ENCODE measurements at regions not wholly inside any gene's neighbourhood (a gene's known extent, or its start where the extent isn't known, plus 50 kb on each side); places are given as distances from the start of the nearest gene placed in this dataset.
"Not testable (repeated sequence)": the region's sequence is repeated elsewhere in the genome, so short reads cannot be mapped to it uniquely, and the experiment has no call there.

DNA sequence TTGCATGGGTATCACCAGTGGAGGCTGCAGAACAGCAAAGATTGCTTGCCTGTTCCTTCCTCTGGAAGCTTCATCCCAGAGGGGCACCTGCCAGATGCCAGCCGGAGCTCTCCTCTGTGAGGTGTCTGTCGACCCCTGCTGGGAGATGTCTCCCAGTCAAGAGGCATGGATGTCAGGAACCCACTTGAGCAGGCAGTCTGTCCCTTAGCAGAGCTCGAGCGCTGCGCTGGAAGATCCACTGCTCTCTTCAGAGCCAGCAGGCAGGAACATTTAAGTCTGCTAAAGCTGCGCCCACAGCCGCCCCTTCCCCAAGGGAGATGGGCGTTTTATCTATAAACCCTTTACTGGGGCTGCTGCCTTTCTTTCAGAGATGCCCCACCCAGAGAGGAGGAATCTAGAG lies 126.3 kb upstream of the ST6GALNAC5 start:
- POLR2A ChIA-PET; ATAC-seq; H3K4me3 ChIP-seq; RAD21 ChIA-PET (ENCODE audit: unreplicated experiment); H3K36me3 ChIP-seq (ENCODE audit: control insufficient read depth in 2 of 2, insufficient read depth in 2 of 2, low read length in 1 of 2); H3K9me3 ChIP-seq (replicated peaks; ENCODE audit: control insufficient read depth, insufficient read depth, low read length); H3K4me1 ChIP-seq (ENCODE audit: control insufficient read depth, insufficient read depth, low read length); DNase-seq (ENCODE audit: low read depth, low spot score); intact Hi-C loops (cut with micrococcal nuclease; ENCODE audit: unreplicated experiment); H3K79me2 ChIP-seq (ENCODE audit: control insufficient read depth, insufficient read depth, low read length); CTCF ChIA-PET; H2AFZ ChIP-seq (ENCODE audit: control insufficient read depth, low read depth, low read length); in situ Hi-C loops (cut with MboI); H3K9ac ChIP-seq (ENCODE audit: control insufficient read depth, insufficient read depth, low read length); H4K20me1 ChIP-seq (ENCODE audit: control insufficient read depth, insufficient read depth); FAIRE-seq; H3K27ac ChIP-seq (ENCODE audit: control insufficient read depth, insufficient read depth); BruUV-seq (replicated peaks); H3K27me3 ChIP-seq (replicated peaks in 1 of 2; ENCODE audit: control insufficient read depth in 2 of 2, insufficient read depth in 2 of 2, low read length in 1 of 2); H3K4me2 ChIP-seq (ENCODE audit: control insufficient read depth, insufficient read depth): not testable (repeated sequence)
- WGBS (ENCODE audit: insufficient coverage, insufficient replicate concordance, low lambda C conversion rate, missing lambda C conversion rate), result 47% methylated on average over 8 of the region's 8 CpGs
- SMC1A ChIA-PET (ENCODE audit: uncharacterized antibody, unreplicated experiment), result interaction anchor here (0.8 to 1.3 kb wide), 3 partner anchors 18 to 409 kb away, joined by 3 read pairs; no protein-coding TSS in a partner anchor

DNA sequence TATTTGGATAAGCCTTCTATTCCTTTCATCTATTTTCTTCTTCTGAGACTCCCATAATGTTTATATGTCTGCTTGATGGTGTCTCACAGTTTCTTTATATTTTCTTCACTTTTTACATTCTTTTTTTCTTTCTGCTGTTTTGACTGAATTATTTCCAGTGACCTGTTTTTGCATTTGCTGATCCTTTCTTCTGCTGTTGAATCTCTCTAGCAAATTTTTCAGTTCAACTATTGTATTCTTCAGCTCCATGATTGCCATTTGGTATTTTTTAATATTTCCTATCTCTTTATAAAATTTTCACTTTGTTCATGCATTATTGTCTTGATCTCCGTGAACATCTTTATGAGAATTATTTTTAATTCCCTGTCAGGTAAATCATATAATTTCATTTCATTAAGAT lies 122.3 kb upstream of the ST6GALNAC5 start:
- WGBS (ENCODE audit: insufficient coverage, insufficient replicate concordance, low lambda C conversion rate, missing lambda C conversion rate), result 33% methylated on average over 1 of the region's 1 CpG
- H3K9ac ChIP-seq (ENCODE audit: control insufficient read depth, insufficient read depth, low read length), result no peak overlapping the region
- no peaks in the 10 kb centered on the region for H3K9me3 ChIP-seq (replicated peaks; ENCODE audit: control insufficient read depth, insufficient read depth, low read length)
- no peak overlapping the region for H3K4me2 ChIP-seq (ENCODE audit: control insufficient read depth, insufficient read depth)
- H3K36me3 ChIP-seq (ENCODE audit: control insufficient read depth in 2 of 2, insufficient read depth in 2 of 2, low read length in 1 of 2), result no peaks in the 10 kb centered on the region
- H3K27me3 ChIP-seq (replicated peaks in 1 of 2; ENCODE audit: control insufficient read depth in 2 of 2, insufficient read depth in 2 of 2, low read length in 1 of 2), result no peaks in the 10 kb centered on the region
- SMC1A ChIA-PET (ENCODE audit: uncharacterized antibody, unreplicated experiment), result no interaction called here
- no peaks in the 10 kb centered on the region for H4K20me1 ChIP-seq (ENCODE audit: control insufficient read depth, insufficient read depth)
- TF ChIP-seq, protein P1, sequence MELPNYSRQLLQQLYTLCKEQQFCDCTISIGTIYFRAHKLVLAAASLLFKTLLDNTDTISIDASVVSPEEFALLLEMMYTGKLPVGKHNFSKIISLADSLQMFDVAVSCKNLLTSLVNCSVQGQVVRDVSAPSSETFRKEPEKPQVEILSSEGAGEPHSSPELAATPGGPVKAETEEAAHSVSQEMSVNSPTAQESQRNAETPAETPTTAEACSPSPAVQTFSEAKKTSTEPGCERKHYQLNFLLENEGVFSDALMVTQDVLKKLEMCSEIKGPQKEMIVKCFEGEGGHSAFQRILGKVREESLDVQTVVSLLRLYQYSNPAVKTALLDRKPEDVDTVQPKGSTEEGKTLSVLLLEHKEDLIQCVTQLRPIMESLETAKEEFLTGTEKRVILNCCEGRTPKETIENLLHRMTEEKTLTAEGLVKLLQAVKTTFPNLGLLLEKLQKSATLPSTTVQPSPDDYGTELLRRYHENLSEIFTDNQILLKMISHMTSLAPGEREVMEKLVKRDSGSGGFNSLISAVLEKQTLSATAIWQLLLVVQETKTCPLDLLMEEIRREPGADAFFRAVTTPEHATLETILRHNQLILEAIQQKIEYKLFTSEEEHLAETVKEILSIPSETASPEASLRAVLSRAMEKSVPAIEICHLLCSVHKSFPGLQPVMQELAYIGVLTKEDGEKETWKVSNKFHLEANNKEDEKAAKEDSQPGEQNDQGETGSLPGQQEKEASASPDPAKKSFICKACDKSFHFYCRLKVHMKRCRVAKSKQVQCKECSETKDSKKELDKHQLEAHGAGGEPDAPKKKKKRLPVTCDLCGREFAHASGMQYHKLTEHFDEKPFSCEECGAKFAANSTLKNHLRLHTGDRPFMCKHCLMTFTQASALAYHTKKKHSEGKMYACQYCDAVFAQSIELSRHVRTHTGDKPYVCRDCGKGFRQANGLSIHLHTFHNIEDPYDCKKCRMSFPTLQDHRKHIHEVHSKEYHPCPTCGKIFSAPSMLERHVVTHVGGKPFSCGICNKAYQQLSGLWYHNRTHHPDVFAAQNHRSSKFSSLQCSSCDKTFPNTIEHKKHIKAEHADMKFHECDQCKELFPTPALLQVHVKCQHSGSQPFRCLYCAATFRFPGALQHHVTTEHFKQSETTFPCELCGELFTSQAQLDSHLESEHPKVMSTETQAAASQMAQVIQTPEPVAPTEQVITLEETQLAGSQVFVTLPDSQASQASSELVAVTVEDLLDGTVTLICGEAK (IDR thresholded peaks at IDR 0.05; ENCODE audit: borderline replicate concordance), result no peak
- TF ChIP-seq CHD4 (IDR thresholded peaks at IDR 0.05) (no peak), SPI1 (IDR thresholded peaks at IDR 0.05; ENCODE audit: borderline replicate concordance, insufficient read depth, low read depth, low read length) (no peak)
- no peaks in the 10 kb centered on the region for H3K4me1 ChIP-seq (ENCODE audit: control insufficient read depth, insufficient read depth, low read length)
- no peak overlapping the region for H2AFZ ChIP-seq (ENCODE audit: control insufficient read depth, low read depth, low read length)
- H3K79me2 ChIP-seq (ENCODE audit: control insufficient read depth, insufficient read depth, low read length), result no peaks in the 10 kb centered on the region
- CTCF ChIA-PET, result no interaction called here
- intact Hi-C loops (cut with micrococcal nuclease; ENCODE audit: unreplicated experiment), result no loop called here
- no peak for FAIRE-seq
- no peak for DNase-seq (ENCODE audit: low read depth, low spot score)
- RAD21 ChIA-PET (ENCODE audit: unreplicated experiment), result no interaction called here
- no peak overlapping the region for H3K27ac ChIP-seq (ENCODE audit: control insufficient read depth, insufficient read depth)
- no TSS peak for BruUV-seq (replicated peaks)
- in situ Hi-C loops (cut with MboI), result no loop called here
- no peak for ATAC-seq
- H3K4me3 ChIP-seq, result no peak overlapping the region
- POLR2A ChIA-PET, result no interaction called here

Measured in GM12878 (cell line).